Glutamatergic neuron (in vitro differentiated cells): ENCODE measurements at regions not wholly inside any gene's neighbourhood (a gene's known extent, or its start where the extent isn't known, plus 50 kb on each side); places are given as distances from the start of the nearest gene placed in this dataset.

ENCODE experiments used
- DNase-seq: peaks from one replicate; pipeline ENCODE4 v3.0.0; 2022
- H3K27ac Mint-ChIP-seq: one replicate; pipeline ENCODE4 v1.8.0; 2020; ENCODE audit warnings: mild to moderate bottlenecking, mixed read lengths, inconsistent platforms; ENCODE audit not compliant: unreplicated experiment
- H3K27me3 Mint-ChIP-seq: one replicate; pipeline ENCODE4 v1.8.0; 2020; ENCODE audit warnings: mild to moderate bottlenecking, moderate library complexity, mixed read lengths, inconsistent platforms; ENCODE audit not compliant: unreplicated experiment
- H3K36me3 Mint-ChIP-seq: one replicate; pipeline ENCODE4 v1.8.0; 2020; ENCODE audit warnings: mild to moderate bottlenecking, mixed read lengths, inconsistent platforms; ENCODE audit not compliant: unreplicated experiment
- H3K4me1 Mint-ChIP-seq: one replicate; pipeline ENCODE4 v1.8.0; 2020; ENCODE audit warnings: mild to moderate bottlenecking, low read depth, mixed read lengths, inconsistent platforms; ENCODE audit not compliant: unreplicated experiment
- H3K4me3 Mint-ChIP-seq: one replicate; pipeline ENCODE4 v1.8.0; 2020; ENCODE audit warnings: mild to moderate bottlenecking, mixed read lengths, inconsistent platforms; ENCODE audit not compliant: unreplicated experiment
- H3K9me3 Mint-ChIP-seq: one replicate; pipeline ENCODE4 v1.8.0; 2020; ENCODE audit warnings: mild to moderate bottlenecking, moderate library complexity, mixed read lengths, inconsistent platforms; ENCODE audit not compliant: unreplicated experiment
- CTCF ChIP-seq: fragments of 200-600 bp; sonication (generic); IDR thresholded peaks from one replicate; pipeline ENCODE4 v1.5.0; 2021; ENCODE audit not compliant: partially characterized antibody, unreplicated experiment

- no peak for DNase-seq
- no peak overlapping the region for H3K27ac Mint-ChIP-seq
- peaks cover 1% of the 10 kb centered on the region for H3K9me3 Mint-ChIP-seq
- H3K36me3 Mint-ChIP-seq: no peaks in the 10 kb centered on the region
- no peaks in the 10 kb centered on the region for H3K27me3 Mint-ChIP-seq
- H3K4me1 Mint-ChIP-seq: no peaks in the 10 kb centered on the region
- no peak for TF ChIP-seq CTCF
- H3K4me3 Mint-ChIP-seq: no peak overlapping the region
Observed at GRCh38 chr9:16221822-16222547, 648.5 kb downstream of the BNC2 start.

- H3K27ac Mint-ChIP-seq: no peak overlapping the region
- H3K4me3 Mint-ChIP-seq: no peak overlapping the region
- H3K4me1 Mint-ChIP-seq: no peaks in the 10 kb centered on the region
- peaks cover 1% of the 10 kb centered on the region for H3K9me3 Mint-ChIP-seq
- TF ChIP-seq CTCF: no peak
- DNase-seq: no peak
- H3K36me3 Mint-ChIP-seq: no peaks in the 10 kb centered on the region
- no peaks in the 10 kb centered on the region for H3K27me3 Mint-ChIP-seq
Observed at GRCh38 chr9:16223074-16223871, 647.2 kb downstream of the BNC2 start.

GRCh38 chr9:16230731-16231130 is 639.7 kb downstream of the BNC2 start:
- no peak for DNase-seq
- no peaks in the 10 kb centered on the region for H3K9me3 Mint-ChIP-seq
- TF ChIP-seq CTCF: no peak
- H3K27me3 Mint-ChIP-seq: no peaks in the 10 kb centered on the region
- no peak overlapping the region for H3K4me3 Mint-ChIP-seq
- no peak overlapping the region for H3K27ac Mint-ChIP-seq
- no peaks in the 10 kb centered on the region for H3K4me1 Mint-ChIP-seq
- H3K36me3 Mint-ChIP-seq: no peaks in the 10 kb centered on the region

GRCh38 chr9:16236311-16236710 is 634.2 kb downstream of the BNC2 start:
- Mint-ChIP-seq H3K9me3 (no peaks in the 10 kb centered on the region), H3K27me3 (no peaks in the 10 kb centered on the region), H3K27ac (no peak overlapping the region), H3K4me1 (no peaks in the 10 kb centered on the region), H3K36me3 (no peaks in the 10 kb centered on the region), H3K4me3 (no peak overlapping the region)
- no peak for DNase-seq
- no peak for TF ChIP-seq CTCF

- Mint-ChIP-seq H3K4me3 (no peak overlapping the region), H3K27me3 (no peaks in the 10 kb centered on the region), H3K27ac (no peak overlapping the region), H3K4me1 (no peaks in the 10 kb centered on the region), H3K36me3 (no peaks in the 10 kb centered on the region), H3K9me3 (no peaks in the 10 kb centered on the region)
- DNase-seq: no peak
- no peak for TF ChIP-seq CTCF
Observed at GRCh38 chr9:16236882-16237281, 633.6 kb downstream of the BNC2 start.
